Bronchial epithelial cell (primary cell): ENCODE measurements at regions not wholly inside any gene's neighbourhood (a gene's known extent, or its start where the extent isn't known, plus 50 kb on each side); places are given as distances from the start of the nearest gene placed in this dataset.

Source experiments
- DNase-seq: peaks from one replicate; pipeline ENCODE4 v3.0.0-alpha.2; 2010; ENCODE audit warnings: low read depth
- FAIRE-seq: peaks from 2 replicates; lab custom pipeline; 2011; peaks lifted over from hg19 to GRCh38; lab: Jason Lieb, UNC
- H3K27me3 ChIP-seq: 2 replicates; pipeline ENCODE4 v1.5.1; 2011; ENCODE audit warnings: low read length; ENCODE audit not compliant: control insufficient read depth, insufficient read depth
- H3K36me3 ChIP-seq: 2 replicates; pipeline ENCODE4 v1.5.1; 2011; ENCODE audit warnings: low read length; ENCODE audit not compliant: control insufficient read depth, insufficient read depth
- H3K4me3 ChIP-seq: 2 replicates; pipeline ENCODE4 v1.5.1; 2011; ENCODE audit warnings: mild to moderate bottlenecking, low read depth, low read length, control low read depth
- CTCF ChIP-seq: IDR thresholded peaks from 2 replicates; pipeline ENCODE4 v1.5.1; 2011; ENCODE audit warnings: mild to moderate bottlenecking, moderate library complexity, low read length, control low read depth, inconsistent platforms; ENCODE audit not compliant: insufficient read depth, severe bottlenecking

- FAIRE-seq (no peak), DNase-seq (peak; percentile 20)
- Histone ChIP-seq H3K27me3 (no peaks in the 10 kb centered on the region), H3K4me3 (no peak overlapping the region), H3K36me3 (no peaks in the 10 kb centered on the region)
- no peak for TF ChIP-seq CTCF
Observed at GRCh38 chr10:108629834-108630233, 1293.5 kb downstream of the XPNPEP1 start.

GRCh38 chr10:108624052-108624451 is 1299.3 kb downstream of the XPNPEP1 start:
- Histone ChIP-seq H3K4me3 (no peak overlapping the region), H3K36me3 (no peaks in the 10 kb centered on the region), H3K27me3 (no peaks in the 10 kb centered on the region)
- FAIRE-seq (no peak), DNase-seq (no peak)
- no peak for TF ChIP-seq CTCF

- FAIRE-seq: no peak
- Histone ChIP-seq H3K4me3 (no peak overlapping the region), H3K27me3 (no peaks in the 10 kb centered on the region), H3K36me3 (no peaks in the 10 kb centered on the region)
- TF ChIP-seq CTCF: no peak
- no peak for DNase-seq
Observed at GRCh38 chr10:108620821-108621534, 1302.3 kb downstream of the XPNPEP1 start.

- H3K27me3 ChIP-seq: no peaks in the 10 kb centered on the region
- FAIRE-seq (no peak), DNase-seq (no peak)
- H3K36me3 ChIP-seq: no peaks in the 10 kb centered on the region
- no peak overlapping the region for H3K4me3 ChIP-seq
- TF ChIP-seq CTCF: no peak
Observed at GRCh38 chr10:108616559-108617285, 1306.6 kb downstream of the XPNPEP1 start.

- no peak for TF ChIP-seq CTCF
- no peaks in the 10 kb centered on the region for H3K36me3 ChIP-seq
- no peak overlapping the region for H3K4me3 ChIP-seq
- FAIRE-seq: no peak
- no peaks in the 10 kb centered on the region for H3K27me3 ChIP-seq
- DNase-seq: no peak
Observed at GRCh38 chr10:108615576-108616320, 1307.6 kb downstream of the XPNPEP1 start.
